HG02870 (cell line): ENCODE measurements at regions not wholly inside any gene's neighbourhood (a gene's known extent, or its start where the extent isn't known, plus 50 kb on each side); places are given as distances from the start of the nearest gene placed in this dataset.

Experiments used
- ATAC-seq: cut with Tn5 transposase; IDR thresholded peaks from one replicate; pipeline ENCODE4 v1.9.1; 2021; ENCODE audit warnings: mild to moderate bottlenecking, moderate library complexity; ENCODE audit not compliant: unreplicated experiment

- no peak for ATAC-seq
Measured at GRCh38 chr11:97794876-97795275, 1225.9 kb upstream of the CNTN5 start.

DNA sequence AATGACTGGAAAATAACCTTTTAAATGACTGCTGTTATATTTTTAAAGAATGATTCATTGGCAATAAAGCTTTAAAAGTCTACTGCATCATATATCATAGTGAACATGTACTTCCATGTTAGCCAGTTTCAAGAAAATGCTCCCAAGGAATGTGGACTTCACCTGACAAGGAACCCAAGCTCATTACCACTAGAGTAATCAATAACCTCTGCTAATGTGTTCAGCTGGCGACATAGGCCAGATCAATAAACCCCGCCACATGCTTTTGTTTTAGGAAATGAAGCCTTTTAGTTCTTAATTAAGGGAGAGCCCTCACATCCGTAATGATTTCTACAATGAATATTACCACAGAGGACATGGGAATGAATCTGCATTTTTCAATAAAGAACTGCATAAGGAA lies 1219.9 kb upstream of the CNTN5 start:
- ATAC-seq = no peak

DNA sequence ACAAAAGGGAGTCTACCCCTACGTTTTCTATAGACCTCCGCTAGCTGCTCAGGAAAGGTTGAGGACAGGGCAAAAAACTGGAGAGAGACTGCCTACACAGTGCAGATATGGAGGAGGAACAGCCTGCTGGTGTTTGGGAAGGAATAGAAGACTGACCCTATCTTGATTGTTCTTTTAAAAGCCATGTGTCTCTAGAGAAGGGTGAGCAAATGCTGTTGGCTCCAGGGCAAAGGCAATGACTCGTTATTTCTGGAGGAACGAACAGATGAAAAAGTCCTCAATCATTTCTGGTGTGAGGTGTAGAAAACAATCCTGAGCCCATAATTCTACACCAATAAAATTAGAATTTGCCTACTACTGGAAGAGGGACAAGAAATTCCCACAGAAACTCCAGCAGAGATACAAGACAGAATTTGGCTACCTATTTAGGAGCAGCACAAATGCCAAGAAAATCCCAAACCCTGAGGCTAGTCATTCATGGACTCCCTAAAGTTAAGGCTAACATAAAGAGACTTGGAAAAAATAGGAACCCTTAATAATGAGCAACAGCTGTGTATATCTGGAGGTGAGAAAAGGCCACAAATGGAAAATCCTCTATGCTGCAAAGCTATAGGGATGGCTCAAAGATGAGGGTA lies 1206.3 kb upstream of the CNTN5 start:
- no peak for ATAC-seq

- ATAC-seq = no peak
Measured at GRCh38 chr11:97815667-97816066, 1205.1 kb upstream of the CNTN5 start.

- no peak for ATAC-seq
Measured at GRCh38 chr11:97832451-97832850, 1188.3 kb upstream of the CNTN5 start.

DNA sequence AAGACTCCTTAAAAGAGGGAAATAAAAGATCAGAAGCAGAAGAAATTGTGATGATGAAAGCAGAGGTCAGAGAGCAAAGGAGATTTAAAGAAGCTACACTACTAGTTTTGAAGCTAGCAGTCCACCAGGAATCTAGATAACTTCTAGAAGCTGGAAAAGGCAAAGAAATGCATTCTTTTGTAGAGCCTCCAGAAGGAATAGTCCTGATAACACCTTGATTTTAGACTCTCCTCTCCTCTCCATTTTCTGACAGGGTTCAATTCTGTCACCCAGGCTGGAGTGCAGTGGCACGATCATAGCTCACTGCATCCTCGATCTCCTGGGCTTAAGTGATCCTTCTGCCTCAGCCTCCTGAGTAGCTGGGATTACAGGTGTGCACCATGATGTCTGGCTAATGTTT lies 1187.3 kb upstream of the CNTN5 start:
- ATAC-seq = no peak

DNA sequence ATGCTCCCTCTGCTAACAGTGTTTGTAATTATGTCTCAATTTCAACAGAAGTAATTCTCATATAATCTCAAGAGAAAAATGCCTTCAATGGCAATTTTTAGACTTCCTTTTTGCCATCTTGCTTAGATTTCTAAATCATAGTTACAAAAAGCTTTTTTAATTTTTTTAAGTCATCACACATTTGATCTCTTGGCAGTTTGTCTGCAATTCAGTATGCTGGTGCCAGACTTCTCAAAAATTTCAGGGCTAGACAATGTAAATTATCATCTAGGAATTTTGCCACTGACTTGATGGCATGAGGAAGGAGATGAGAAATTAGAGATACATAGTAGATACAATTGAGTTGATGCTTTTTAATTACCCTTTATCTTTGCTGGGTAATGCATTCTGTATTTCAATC lies 1176.7 kb upstream of the CNTN5 start:
- ATAC-seq = no peak

GRCh38 chr11:97847730-97848129 lies 1173.0 kb upstream of the CNTN5 start:
- ATAC-seq = no peak

DNA sequence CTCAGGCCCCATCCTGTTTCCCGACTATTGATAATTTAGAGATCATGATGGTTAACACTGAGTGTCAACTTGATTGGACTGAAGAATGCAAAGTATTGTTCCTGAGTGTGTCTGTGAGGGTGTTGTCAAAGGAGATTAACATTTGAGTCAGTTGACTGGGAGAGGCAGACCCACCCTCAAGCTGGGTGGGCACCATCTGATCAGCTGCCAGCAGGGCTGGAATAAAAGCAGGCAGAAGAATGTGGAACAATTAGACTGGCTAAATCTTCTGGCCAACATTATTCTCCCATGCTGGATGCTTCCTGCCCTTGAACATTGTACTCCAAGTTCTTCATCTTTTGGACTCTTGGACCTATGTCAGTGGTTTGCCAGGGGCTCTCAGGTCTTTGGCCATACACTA lies 1170.0 kb upstream of the CNTN5 start:
- ATAC-seq = no peak

DNA sequence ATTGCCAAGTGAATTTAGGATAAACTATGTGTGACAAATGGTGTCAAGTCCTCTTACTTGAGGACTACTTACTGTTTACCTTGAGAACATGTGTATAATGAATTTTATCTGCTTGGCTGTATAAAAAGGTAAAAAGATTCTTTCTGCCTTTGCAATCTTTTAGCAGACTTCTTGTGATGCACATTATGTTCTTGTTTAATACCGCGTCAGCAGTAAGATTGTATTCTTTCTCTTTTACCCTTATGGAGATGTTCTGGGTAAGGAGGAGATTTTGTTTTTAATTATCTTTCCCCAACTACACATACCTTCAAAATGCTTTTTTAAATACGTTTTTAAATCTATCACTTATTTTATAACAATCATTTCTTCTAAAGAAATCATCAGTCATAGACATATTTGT lies 1166.4 kb upstream of the CNTN5 start:
- ATAC-seq = no peak

- ATAC-seq = no peak
Measured at GRCh38 chr11:97854877-97855276, 1165.9 kb upstream of the CNTN5 start.

GRCh38 chr11:97856666-97857065 lies 1164.1 kb upstream of the CNTN5 start:
- no peak for ATAC-seq

DNA sequence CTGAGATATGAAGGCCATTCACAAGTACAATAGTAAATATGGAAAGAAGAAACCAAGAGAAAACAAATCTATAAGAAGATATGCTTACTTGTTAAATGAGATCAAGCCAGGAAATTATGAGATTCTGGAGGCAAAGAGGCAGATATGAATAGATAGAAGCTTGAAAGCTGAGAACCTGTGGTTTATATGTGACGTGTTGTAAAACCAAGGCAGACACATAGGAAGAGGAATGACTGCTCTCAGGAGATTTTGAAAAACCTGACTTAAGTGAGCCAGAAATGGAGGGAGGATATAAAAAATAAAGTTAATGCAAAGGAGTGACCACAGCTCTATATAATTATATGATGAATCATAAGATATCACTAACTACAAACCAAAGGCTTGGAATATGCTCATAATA lies 1160.5 kb upstream of the CNTN5 start:
- ATAC-seq = no peak

DNA sequence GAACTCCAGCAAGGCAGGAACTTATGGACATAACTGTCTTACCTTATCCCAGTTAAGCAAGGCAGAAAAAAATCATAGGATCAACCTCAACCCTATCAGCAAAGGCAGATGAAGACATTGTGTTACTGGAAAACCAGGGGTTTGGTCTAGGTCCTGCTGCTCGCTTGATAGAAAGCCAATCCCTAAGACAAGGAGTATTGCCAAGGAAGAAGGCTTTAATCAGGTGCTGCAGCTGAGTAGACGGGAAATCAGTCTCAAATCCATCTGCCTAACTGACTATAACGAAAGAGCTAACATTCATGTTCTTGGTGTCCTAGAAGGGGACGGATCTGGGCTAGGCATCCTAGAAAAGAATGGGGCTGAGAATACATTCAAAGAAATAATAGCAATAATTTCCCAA lies 1158.7 kb upstream of the CNTN5 start:
- ATAC-seq = no peak

DNA sequence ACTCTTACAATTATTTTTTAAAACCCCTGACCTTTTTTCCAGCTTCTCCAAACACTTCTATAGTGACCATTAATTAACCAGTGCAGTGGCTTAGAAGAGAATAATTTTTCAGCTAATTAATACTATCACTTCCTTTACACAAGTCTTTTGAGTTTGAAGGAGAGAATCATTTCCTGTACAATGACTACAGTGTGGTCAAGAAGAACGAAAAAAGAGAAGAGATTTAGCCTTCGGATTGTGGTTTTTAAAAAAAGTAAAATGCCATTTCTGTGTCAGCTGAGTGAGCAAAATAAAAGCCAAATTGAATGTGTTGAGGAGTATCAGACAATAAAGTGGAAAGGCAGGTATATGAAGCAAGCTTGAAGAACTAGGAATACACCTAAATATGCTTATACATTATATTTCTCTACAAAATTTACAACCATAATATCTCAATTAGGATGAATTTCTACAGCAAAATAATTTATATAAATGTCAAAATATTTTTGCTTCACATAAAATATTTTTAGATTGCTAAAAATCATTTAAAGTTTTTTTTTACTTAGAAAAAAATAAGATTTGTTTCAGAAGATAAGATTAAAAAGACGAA lies 1155.2 kb upstream of the CNTN5 start:
- ATAC-seq = no peak

GRCh38 chr11:97871816-97872215 lies 1148.9 kb upstream of the CNTN5 start:
- no peak for ATAC-seq

GRCh38 chr11:97880209-97880608 lies 1140.5 kb upstream of the CNTN5 start:
- ATAC-seq = no peak

DNA sequence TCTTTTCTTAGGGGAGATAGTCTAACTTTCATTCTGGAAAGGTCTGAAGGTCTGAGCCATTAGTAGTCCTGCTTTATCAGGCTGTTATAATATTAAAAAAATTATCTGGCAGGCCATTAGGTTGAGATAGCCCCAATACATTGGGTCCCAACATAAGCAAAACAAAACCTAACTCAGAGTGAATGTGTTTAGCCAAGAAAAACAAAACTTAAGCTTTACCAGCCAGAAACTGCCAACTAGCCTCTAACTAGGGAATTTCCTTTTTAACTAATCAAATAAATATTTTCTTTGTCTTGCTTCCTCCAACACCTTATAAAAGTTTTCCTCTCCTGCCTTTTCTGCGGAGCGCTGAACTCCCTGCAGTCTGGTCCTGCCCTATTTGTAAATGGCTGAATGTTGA lies 1137.7 kb upstream of the CNTN5 start:
- no peak for ATAC-seq

- no peak for ATAC-seq
Measured at GRCh38 chr11:97888641-97889040, 1132.1 kb upstream of the CNTN5 start.

DNA sequence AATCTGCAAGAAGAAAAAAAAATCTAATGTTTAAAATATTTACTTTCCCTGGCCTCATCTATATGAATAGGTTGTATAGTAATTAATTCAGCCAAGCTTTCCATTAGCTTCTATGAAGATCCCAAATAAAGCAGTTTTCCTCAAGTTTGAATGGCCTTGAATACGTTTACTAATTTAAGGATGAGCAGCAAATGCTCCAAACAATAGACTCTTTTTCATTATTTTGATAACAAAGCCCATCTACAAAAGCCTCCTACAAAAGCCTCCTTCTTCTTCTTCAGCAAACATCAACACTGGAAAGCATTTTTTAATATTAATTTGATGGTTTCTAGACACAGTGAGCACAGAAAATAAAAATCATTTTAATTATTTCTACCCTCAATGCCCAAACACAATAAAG lies 1130.3 kb upstream of the CNTN5 start:
- no peak for ATAC-seq

DNA sequence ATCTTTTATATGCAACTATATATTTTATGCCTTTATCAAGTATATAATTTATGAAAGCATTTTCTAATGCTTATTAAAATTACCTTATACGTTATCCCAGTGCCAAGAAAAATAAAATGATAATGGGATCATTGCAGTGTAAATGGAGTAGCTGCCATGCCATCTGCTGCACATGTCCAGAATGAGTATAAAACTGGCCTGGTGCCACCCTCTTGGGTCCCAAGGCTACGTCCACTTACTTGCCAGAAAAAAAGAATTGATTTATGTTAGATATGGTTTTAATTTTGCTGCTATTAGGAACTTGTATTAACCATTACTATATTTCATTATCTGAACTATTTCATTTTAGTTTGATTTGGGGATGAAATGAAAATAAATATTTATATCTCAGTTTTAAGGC lies 1127.1 kb upstream of the CNTN5 start:
- ATAC-seq = no peak

DNA sequence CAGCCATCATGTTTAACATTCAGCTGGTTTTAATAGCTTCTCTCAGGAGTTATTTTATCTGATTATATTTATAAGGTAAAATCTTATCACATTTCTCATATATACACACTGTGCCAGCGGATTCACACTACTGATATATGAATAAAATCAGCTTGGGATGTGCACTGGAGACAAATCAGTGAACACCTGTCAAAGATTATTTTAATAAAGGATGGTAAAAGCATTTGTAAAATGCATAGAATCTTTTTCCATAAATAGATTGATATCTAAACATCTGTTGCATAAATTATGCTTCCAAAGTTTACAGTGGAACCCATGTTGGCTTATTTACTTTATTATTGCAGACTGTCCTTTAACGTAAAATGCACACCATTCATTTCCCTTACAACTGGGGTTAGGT lies 1125.8 kb upstream of the CNTN5 start:
- ATAC-seq = no peak

DNA sequence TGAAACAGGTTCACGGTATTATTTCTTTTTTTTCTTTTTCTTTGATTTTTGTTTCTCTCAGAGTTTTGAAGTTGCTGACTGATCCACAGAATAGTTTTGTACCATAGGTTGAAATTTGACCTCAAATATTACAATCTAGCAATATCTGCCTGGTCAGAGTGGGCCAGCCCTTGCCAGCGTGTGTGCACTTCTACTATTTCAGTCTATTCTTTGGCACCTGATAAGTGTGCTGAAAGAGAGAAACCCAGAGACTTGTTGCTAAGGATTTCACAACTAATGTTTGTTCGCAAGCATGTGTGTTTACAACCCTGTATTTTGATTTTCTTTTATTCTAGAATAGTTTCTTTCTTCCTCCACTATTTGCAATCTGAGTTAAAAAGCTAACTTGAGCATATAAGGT lies 1125.2 kb upstream of the CNTN5 start:
- no peak for ATAC-seq
